HCT116 (cell line): ENCODE measurements at regions not wholly inside any gene's neighbourhood (a gene's known extent, or its start where the extent isn't known, plus 50 kb on each side); places are given as distances from the start of the nearest gene placed in this dataset.

Experiments
- ATAC-seq: fragments of 200-7000 bp; cut with Tn5 transposase; 2 replicates; pipeline ENCODE4 v1.9.1; 2020; ENCODE audit warnings: mild to moderate bottlenecking, moderate library complexity
- BruUV-seq: library from RNA; stranded (reverse); fragments of 400-500 nt; replicated peaks from 2 replicates; lab custom pipeline; 2021; lab: Mats Ljungman, UMichigan
- CTCF ChIA-PET: fragments of 300-600 bp; sonication (Branson Sonifier 250); formaldehyde crosslinking; loops from one replicate; lab custom pipeline; 2021; ENCODE audit warnings: antibody characterized with exemption; lab: Charles Lee
- POLR2A ChIA-PET: fragments of 300-600, 350-600 bp; sonication (Branson Sonifier 250); formaldehyde crosslinking; loops from one replicate; lab custom pipeline; 2021; ENCODE audit warnings: antibody characterized with exemption; lab: Charles Lee
- RAD21 ChIA-PET, 2 experiments: fragments of 300-600 bp; sonication (Branson Sonifier 250); formaldehyde crosslinking; loops; one replicate each; lab custom pipeline; 2023; ENCODE audit warnings: low total read pairs in 2 of 2; ENCODE audit not compliant: uncharacterized antibody in 2 of 2, unreplicated experiment in 2 of 2, low non-redundant PET in 1 of 2; lab: Charles Lee
- DNase-seq: peaks from one replicate; pipeline ENCODE4 v3.0.0-alpha.2; 2010; ENCODE audit warnings: low read depth, low spot score
- H2AFZ ChIP-seq: fragments of 200-600 bp; shearing (Covaris generic), sonication (generic); 2 replicates; pipeline ENCODE4 v1.6.1; 2017; ENCODE audit warnings: low read depth, mixed run types, mixed read lengths, antibody characterized with exemption, low read length; ENCODE audit not compliant: poor library complexity, severe bottlenecking
- H3K27ac ChIP-seq: 2 replicates; pipeline ENCODE4 v1.5.1; 2012; ENCODE audit warnings: low read depth, low read length
- H3K27me3 ChIP-seq: fragments of 200-600 bp; sonication (generic); 2 replicates; pipeline ENCODE4 v1.6.1; 2016; ENCODE audit warnings: mixed run types, low read length, mixed read lengths; ENCODE audit not compliant: insufficient read depth
- H3K36me3 ChIP-seq, 2 experiments: fragments of 200-500 bp in 1 of 2; fragments of 200-600 bp in 1 of 2; sonication (Bioruptor generic) in 1 of 2; sonication (generic) in 1 of 2; 2 replicates each; pipeline versions ENCODE4 v1.5.1 to v1.6.1; 2014 to 2016; ENCODE audit warnings: low read length in 2 of 2, inconsistent platforms in 1 of 2, mixed read lengths in 1 of 2, mixed run types in 1 of 2; ENCODE audit not compliant: insufficient read depth in 2 of 2, control insufficient read depth in 1 of 2
- H3K4me1 ChIP-seq, 2 experiments: fragments of 200-600 bp in 1 of 2; sonication (generic) in 1 of 2; 2 replicates each; pipeline versions ENCODE4 v1.5.1 to v1.6.1; 2012 to 2017; ENCODE audit warnings: low read length in 2 of 2, inconsistent platforms in 1 of 2, mild to moderate bottlenecking in 1 of 2, mixed read lengths in 1 of 2, mixed run types in 1 of 2, moderate library complexity in 1 of 2; ENCODE audit not compliant: insufficient read depth in 2 of 2, control insufficient read depth in 1 of 2
- H3K4me2 ChIP-seq: fragments of 200-600 bp; sonication (generic); 2 replicates; pipeline ENCODE4 v1.6.1; 2017; ENCODE audit warnings: mixed run types, low read length, mixed read lengths
- H3K4me3 ChIP-seq, 2 experiments: fragments of 200-600 bp in 1 of 2; sonication (generic) in 1 of 2; replicated peaks in 1 of 2; 2 replicates each; pipeline ENCODE4 v1.5.1; 2011 to 2016; ENCODE audit warnings: low read length in 2 of 2, control low read depth in 1 of 2, low read depth in 1 of 2, mild to moderate bottlenecking in 1 of 2, mixed read lengths in 1 of 2, mixed run types in 1 of 2
- H3K79me2 ChIP-seq: fragments of 200-600 bp; sonication (generic); 2 replicates; pipeline ENCODE4 v1.6.1; 2017; ENCODE audit warnings: mild to moderate bottlenecking, mixed run types, low read length, moderate library complexity, mixed read lengths; ENCODE audit not compliant: insufficient read depth
- H3K9ac ChIP-seq: fragments of 200-600 bp; sonication (generic); 2 replicates; pipeline ENCODE4 v1.6.1; 2016; ENCODE audit warnings: low read length, mixed read lengths
- H3K9me2 ChIP-seq: fragments of 200-600 bp; sonication (generic), shearing (Covaris generic); 2 replicates; pipeline ENCODE4 v1.6.1; 2017; ENCODE audit warnings: mixed run types, mild to moderate bottlenecking, moderate library complexity; ENCODE audit not compliant: insufficient read depth
- H3K9me3 ChIP-seq, 2 experiments: fragments of 200-500 bp in 1 of 2; fragments of 200-600 bp in 1 of 2; sonication (Bioruptor generic) in 1 of 2; sonication (generic) in 1 of 2; 2 replicates each; pipeline ENCODE4 v1.6.1; 2014 to 2017; ENCODE audit warnings: low read length in 2 of 2, mixed read lengths in 2 of 2, inconsistent platforms in 1 of 2, low read depth in 1 of 2, mild to moderate bottlenecking in 1 of 2, mixed run types in 1 of 2, moderate library complexity in 1 of 2; ENCODE audit not compliant: control insufficient read depth in 1 of 2, insufficient read depth in 1 of 2
- H4K20me1 ChIP-seq: fragments of 200-600 bp; sonication (generic), shearing (Covaris generic); 2 replicates; pipeline ENCODE4 v1.6.1; 2017; ENCODE audit warnings: mixed run types, mild to moderate bottlenecking, moderate library complexity; ENCODE audit not compliant: insufficient read depth
- CEBPB ChIP-seq: IDR thresholded peaks from 2 replicates; pipeline ENCODE4 v1.6.1; 2012; ENCODE audit warnings: low read depth
- ELF1 ChIP-seq: IDR thresholded peaks from 2 replicates; pipeline ENCODE4 v1.6.1; 2012; ENCODE audit warnings: low read depth, borderline replicate concordance
- EZH2 ChIP-seq: fragments of 200-600 bp; sonication (generic); IDR thresholded peaks from 2 replicates; pipeline ENCODE4 v1.6.1; 2017; ENCODE audit warnings: antibody characterized with exemption, mixed run types
- EZH2phosphoT487 ChIP-seq: fragments of 200-600 bp; IDR thresholded peaks from 2 replicates; pipeline ENCODE4 v1.6.1; 2018; ENCODE audit warnings: antibody characterized with exemption, borderline replicate concordance
- MAX ChIP-seq: IDR thresholded peaks from 2 replicates; pipeline ENCODE4 v1.6.1; 2012
- POLR2AphosphoS5 ChIP-seq: IDR thresholded peaks from 2 replicates; pipeline ENCODE4 v1.6.1; 2011; ENCODE audit warnings: mild to moderate bottlenecking, low read depth, low read length, moderate library complexity
- RAD21 ChIP-seq: IDR thresholded peaks from 2 replicates; pipeline ENCODE4 v1.6.1; 2012; ENCODE audit warnings: low read depth, mild to moderate bottlenecking
- SIN3A ChIP-seq: IDR thresholded peaks from 2 replicates; pipeline ENCODE4 v1.6.1; 2012; ENCODE audit warnings: low read depth
- SRF ChIP-seq: IDR thresholded peaks from 2 replicates; pipeline ENCODE4 v1.6.1; 2012; ENCODE audit warnings: low read depth
- TCF7L2 ChIP-seq: IDR thresholded peaks from 2 replicates; pipeline ENCODE4 v1.7.0; 2011; ENCODE audit warnings: borderline replicate concordance, inconsistent platforms; ENCODE audit not compliant: insufficient read depth, insufficient read length; ENCODE audit errors: extremely low read depth
- ZBTB33 ChIP-seq: IDR thresholded peaks from 2 replicates; pipeline ENCODE4 v1.6.1; 2011; ENCODE audit warnings: mild to moderate bottlenecking, low read length, moderate library complexity; ENCODE audit not compliant: insufficient replicate concordance; ENCODE audit errors: extremely low read depth
- ZNF274 ChIP-seq: fragments of 200-500 bp; sonication (Bioruptor generic); IDR thresholded peaks from 2 replicates; pipeline ENCODE4 v1.6.1; 2014; ENCODE audit warnings: mild to moderate bottlenecking, low read depth, low read length, inconsistent platforms
- intact Hi-C: fragments of 100-400 bp; cut with micrococcal nuclease; formaldehyde crosslinking; loops from 2 replicates; pipeline ENCODE4 v1.10.0; 2022
- TF ChIP-seq, protein P1 (sequence below), 3 experiments: fragments of 200-600 bp in 1 of 3; sonication (generic) in 1 of 3; IDR thresholded peaks in 2 of 3; conservative IDR thresholded peaks in 1 of 3; 2 replicates each; pipeline ENCODE4 v1.5.1; 2012 to 2017; ENCODE audit warnings: low read depth in 2 of 3, low read length in 2 of 3, antibody characterized with exemption in 1 of 3, borderline replicate concordance in 1 of 3, control low read depth in 1 of 3, mild to moderate bottlenecking in 1 of 3, mixed read lengths in 1 of 3, mixed run types in 1 of 3, moderate library complexity in 1 of 3; ENCODE audit not compliant: insufficient read depth in 1 of 3
- TF ChIP-seq, protein P2 (sequence below): IDR thresholded peaks from 2 replicates; pipeline ENCODE4 v1.6.1; 2012
- TF ChIP-seq, protein P3 (sequence below): IDR thresholded peaks from 2 replicates; pipeline ENCODE4 v1.6.1; 2012; ENCODE audit warnings: low read depth

DNA sequence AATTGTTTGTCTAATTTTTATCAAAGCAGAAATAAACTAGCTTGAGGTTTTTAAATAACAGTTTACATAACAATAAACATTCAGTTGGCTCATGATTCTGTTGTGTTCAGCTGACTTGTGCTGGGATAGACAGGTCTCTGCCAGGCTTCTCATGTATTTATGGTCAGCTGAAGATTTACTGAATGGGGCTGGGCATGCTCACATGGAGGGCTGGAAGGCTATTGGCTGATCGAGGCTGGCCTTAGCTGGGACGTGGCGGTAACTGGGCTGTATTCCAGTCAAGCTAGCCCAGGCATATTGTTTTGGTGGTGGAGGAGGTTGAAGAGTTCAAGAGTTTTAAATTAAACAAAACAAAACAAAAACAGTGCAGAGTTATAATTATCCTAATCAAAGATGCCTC, 251.0 kb upstream of the MTPN start:
- intact Hi-C loops: no loop called here
- no peak overlapping the region for H2AFZ ChIP-seq
- H3K36me3 ChIP-seq: no peaks in the 10 kb centered on the region
- ChIA-PET RAD21 (no interaction called here), CTCF (no interaction called here), POLR2A (no interaction called here)
- H3K79me2 ChIP-seq: no peaks in the 10 kb centered on the region
- no peak overlapping the region for H3K27ac ChIP-seq
- no peaks in the 10 kb centered on the region for H3K9me2 ChIP-seq
- no peak overlapping the region for H3K4me2 ChIP-seq
- no peaks in the 10 kb centered on the region for H3K4me1 ChIP-seq
- no peaks in the 10 kb centered on the region for H4K20me1 ChIP-seq
- no peak overlapping the region for H3K4me3 ChIP-seq
- H3K27me3 ChIP-seq: no peaks in the 10 kb centered on the region
- no peaks in the 10 kb centered on the region for H3K9me3 ChIP-seq
- TF ChIP-seq POLR2AphosphoS5 (no peak), RAD21 (no peak), EZH2phosphoT487 (no peak), SIN3A (no peak), ELF1 (no peak), CEBPB (no peak), EZH2 (no peak), ZNF274 (no peak), MAX (no peak), ZBTB33 (no peak), TCF7L2 (no peak), SRF (no peak)
- TF ChIP-seq, protein P1, sequence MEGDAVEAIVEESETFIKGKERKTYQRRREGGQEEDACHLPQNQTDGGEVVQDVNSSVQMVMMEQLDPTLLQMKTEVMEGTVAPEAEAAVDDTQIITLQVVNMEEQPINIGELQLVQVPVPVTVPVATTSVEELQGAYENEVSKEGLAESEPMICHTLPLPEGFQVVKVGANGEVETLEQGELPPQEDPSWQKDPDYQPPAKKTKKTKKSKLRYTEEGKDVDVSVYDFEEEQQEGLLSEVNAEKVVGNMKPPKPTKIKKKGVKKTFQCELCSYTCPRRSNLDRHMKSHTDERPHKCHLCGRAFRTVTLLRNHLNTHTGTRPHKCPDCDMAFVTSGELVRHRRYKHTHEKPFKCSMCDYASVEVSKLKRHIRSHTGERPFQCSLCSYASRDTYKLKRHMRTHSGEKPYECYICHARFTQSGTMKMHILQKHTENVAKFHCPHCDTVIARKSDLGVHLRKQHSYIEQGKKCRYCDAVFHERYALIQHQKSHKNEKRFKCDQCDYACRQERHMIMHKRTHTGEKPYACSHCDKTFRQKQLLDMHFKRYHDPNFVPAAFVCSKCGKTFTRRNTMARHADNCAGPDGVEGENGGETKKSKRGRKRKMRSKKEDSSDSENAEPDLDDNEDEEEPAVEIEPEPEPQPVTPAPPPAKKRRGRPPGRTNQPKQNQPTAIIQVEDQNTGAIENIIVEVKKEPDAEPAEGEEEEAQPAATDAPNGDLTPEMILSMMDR (IDR thresholded peaks at IDR 0.05 in 2 of 3, conservative IDR thresholded peaks at IDR 0.05 in 1 of 3; ENCODE audit: borderline replicate concordance in 1 of 3, insufficient read depth in 1 of 3, low read depth in 2 of 3, low read length in 2 of 3): no peak
- TF ChIP-seq, protein P2, sequence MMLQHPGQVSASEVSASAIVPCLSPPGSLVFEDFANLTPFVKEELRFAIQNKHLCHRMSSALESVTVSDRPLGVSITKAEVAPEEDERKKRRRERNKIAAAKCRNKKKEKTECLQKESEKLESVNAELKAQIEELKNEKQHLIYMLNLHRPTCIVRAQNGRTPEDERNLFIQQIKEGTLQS: no peak
- TF ChIP-seq, protein P3, sequence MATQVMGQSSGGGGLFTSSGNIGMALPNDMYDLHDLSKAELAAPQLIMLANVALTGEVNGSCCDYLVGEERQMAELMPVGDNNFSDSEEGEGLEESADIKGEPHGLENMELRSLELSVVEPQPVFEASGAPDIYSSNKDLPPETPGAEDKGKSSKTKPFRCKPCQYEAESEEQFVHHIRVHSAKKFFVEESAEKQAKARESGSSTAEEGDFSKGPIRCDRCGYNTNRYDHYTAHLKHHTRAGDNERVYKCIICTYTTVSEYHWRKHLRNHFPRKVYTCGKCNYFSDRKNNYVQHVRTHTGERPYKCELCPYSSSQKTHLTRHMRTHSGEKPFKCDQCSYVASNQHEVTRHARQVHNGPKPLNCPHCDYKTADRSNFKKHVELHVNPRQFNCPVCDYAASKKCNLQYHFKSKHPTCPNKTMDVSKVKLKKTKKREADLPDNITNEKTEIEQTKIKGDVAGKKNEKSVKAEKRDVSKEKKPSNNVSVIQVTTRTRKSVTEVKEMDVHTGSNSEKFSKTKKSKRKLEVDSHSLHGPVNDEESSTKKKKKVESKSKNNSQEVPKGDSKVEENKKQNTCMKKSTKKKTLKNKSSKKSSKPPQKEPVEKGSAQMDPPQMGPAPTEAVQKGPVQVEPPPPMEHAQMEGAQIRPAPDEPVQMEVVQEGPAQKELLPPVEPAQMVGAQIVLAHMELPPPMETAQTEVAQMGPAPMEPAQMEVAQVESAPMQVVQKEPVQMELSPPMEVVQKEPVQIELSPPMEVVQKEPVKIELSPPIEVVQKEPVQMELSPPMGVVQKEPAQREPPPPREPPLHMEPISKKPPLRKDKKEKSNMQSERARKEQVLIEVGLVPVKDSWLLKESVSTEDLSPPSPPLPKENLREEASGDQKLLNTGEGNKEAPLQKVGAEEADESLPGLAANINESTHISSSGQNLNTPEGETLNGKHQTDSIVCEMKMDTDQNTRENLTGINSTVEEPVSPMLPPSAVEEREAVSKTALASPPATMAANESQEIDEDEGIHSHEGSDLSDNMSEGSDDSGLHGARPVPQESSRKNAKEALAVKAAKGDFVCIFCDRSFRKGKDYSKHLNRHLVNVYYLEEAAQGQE: no peak
- no peak overlapping the region for H3K9ac ChIP-seq
- DNase-seq (no peak), ATAC-seq (no peak)
- no TSS peak for BruUV-seq
